NCI-H1436 (cell line): ENCODE measurements at regions not wholly inside any gene's neighbourhood (a gene's known extent, or its start where the extent isn't known, plus 50 kb on each side); places are given as distances from the start of the nearest gene placed in this dataset.
"Not testable (repeated sequence)": the region's sequence is repeated elsewhere in the genome, so short reads cannot be mapped to it uniquely, and the experiment has no call there.

Source experiments
- DNase-seq: peaks from one replicate; lab custom pipeline; 2025; lab: John Stamatoyannopoulos, UW

DNA sequence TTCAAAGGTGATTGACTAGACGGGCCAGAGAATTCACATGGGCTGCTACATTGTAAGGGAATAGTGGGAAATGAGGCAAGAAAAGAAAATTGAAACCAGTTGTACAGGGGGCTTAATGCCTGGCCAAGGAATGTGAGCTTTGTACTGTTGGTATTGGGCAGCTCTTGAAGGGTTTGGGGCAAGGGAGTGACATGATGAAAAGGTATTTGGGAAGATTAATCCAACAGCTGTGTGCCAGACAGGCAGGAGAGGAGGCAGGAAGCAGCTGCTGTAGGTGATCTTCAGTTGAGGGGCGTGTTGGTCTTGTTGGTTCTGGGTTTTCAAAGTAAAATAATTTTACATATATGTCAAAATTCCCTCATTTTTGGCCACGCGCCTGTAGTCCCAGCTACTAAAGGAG lies 384.5 kb upstream of the TENM3 start:
- DNase-seq, result no peak

DNA sequence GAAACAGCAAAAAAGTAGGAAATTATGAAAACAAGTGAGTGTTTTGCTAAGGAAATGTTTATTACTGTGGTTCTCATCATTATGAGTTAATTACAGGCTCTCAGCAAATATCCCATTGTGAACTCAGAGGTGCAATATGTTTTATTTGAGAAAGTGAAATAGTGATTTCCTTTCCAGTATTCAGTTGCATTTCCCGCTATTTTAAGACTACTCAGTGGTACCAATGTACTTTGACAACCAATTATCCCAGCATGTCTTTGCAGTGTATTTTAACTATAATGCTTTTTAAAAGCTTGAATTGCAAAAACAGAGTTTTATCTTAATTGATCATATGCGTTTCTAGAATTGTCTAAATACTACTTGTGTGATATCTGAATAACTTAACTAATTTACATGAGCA lies 383.8 kb upstream of the TENM3 start:
- DNase-seq, result no peak

DNA sequence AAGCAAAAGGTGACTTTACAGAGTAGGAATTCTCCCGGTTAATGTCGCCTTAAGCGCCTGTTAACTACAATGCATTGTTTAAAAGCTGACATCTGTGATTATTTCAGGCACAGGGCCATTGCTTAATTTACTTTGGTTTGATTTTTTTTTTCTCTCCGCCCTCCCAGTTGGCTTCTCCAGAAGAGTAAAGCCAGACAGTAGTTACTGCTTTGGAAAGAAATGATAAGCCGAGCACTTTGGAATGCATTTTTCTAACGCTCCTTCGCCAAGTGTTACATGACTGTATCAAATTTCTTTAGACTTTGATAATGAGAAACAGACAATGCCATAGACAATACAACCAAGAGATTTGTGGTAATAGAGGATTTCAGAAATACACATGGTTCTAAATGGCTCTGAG lies 383.0 kb upstream of the TENM3 start:
- DNase-seq, result no peak

DNA sequence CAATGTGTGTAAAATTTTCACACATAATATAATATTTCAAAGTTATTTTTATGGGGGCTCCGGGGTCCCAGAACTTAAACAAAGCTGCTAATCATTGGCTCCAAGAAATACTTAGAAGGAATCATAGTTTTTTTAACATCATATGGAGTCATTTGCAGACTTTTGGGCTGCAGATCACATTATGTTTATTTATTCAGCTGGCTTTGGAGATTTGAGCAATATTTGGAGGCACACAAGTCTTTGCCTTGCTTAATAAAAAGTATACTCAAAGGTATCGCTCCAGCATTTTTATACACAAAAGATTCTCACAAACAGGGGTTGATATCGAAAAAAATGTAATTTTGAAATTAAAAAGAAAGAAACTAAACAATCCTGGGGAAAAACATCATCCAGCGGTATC lies 382.5 kb upstream of the TENM3 start:
- no peak for DNase-seq

DNA sequence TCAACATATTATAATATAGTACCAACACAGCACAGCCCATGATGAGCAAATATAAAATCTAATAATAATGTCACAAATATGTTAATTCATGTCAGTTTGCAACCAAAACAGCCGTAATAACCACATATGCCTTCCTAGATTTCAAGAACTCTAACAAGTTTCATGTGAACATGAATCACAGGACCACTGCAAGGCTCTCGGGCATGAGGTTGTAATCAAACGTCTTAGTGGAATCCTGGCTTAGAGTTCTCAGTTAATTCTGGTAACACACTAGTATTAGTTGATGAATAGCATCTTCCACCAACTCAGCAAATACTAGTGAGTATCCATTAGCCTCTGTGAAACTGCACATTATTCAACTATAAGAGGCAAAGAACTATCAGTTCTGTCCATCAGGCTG lies 379.3 kb upstream of the TENM3 start:
- no peak for DNase-seq

DNA sequence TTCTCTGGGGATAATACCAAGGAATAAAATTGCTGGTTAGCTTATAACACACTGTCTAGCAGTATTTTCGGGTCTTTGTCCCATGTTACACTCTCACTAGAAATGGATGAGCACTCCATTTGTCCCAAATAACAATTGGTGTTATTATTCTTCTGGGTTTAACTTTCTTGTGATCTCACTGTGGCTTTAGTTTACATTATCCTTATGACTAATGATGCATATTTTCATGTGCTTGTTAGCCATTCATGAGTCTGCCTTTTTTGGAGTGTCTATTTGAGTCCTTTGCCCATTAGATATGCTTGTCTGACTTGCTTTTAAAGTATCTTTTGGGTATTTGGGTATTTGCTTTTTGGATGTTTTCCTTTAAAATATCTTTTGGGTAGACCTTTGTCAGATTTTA lies 372.9 kb upstream of the TENM3 start:
- DNase-seq, result no peak

DNA sequence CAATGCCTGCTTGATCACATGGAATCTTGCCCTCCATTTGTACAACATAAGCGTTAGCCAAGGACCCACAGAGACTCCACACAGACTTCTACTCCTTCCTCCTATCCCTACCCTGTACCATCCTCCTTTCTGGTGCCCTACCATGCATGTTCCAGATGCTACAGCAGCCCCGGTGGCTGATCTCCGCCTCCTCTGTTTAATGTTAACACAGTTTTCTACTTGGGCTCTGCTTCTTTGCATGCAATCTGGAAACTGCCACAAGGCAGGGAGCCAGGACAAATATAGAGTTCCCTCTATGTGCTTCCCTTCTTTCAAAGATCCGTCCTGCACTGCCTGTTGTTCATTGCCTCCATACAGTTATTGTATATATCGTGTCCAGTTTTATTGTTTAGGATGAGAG lies 368.6 kb upstream of the TENM3 start:
- DNase-seq, result no peak

DNA sequence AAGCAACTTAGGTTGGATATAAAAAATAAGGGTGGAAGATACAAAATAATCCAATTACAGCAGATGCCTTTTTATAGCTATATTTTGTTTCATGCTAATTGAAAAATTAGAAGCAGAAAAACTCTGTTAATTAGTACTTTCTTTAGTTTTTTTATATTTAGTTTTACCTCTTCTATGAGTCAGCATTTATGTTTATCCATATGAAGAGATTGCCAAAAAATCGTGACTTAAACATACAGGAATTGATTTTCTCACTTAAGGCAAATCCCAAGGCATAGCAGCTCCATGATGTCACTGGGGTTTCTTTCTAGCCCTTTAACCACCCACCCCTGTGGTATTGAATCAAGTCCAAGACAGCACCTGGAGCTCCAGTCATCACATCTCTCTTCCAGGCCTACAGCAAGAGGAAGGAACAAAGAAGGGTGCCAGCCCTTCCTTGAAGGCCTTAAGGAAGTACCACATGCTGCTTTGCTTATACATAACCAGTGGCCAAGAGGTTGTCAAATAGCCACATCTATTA lies 365.8 kb upstream of the TENM3 start:
- no peak for DNase-seq

DNA sequence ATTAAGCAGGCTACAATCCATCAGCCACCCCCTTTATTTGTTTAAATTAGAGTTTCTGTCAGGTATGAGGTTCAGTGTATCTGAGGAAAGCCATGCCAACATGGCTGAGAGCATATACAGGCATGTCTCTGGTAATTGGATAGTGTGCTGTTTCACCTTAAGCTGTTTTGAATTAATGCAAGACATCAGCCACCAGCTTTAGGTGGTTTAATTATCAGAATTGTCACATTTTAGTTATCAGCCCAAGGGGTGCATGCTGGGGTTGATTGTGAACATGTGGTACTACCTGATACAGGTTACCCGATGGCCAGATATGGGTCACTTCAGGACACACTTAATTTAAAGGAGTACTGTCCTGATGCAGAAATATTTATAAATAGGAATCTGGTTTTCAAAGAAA lies 353.2 kb upstream of the TENM3 start:
- DNase-seq, result no peak

DNA sequence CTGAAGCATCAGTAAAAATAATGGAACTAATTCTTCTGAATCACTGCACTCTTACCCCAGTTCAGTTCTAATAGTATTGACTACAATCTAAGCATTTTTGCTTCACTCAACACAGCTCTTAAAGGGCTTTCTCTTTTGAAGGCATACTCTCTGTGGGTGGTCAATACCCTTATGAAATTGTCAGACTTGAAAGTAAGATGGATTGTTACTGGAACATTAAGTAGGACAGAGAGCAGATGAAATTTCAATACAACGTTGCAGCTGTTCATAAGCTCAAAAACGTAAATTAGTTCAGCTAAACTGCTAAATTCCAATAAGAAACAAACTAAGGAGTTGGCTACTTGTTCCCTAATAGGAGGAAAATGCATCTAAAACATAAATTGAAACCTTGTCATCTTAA lies 352.3 kb upstream of the TENM3 start:
- DNase-seq, result no peak

DNA sequence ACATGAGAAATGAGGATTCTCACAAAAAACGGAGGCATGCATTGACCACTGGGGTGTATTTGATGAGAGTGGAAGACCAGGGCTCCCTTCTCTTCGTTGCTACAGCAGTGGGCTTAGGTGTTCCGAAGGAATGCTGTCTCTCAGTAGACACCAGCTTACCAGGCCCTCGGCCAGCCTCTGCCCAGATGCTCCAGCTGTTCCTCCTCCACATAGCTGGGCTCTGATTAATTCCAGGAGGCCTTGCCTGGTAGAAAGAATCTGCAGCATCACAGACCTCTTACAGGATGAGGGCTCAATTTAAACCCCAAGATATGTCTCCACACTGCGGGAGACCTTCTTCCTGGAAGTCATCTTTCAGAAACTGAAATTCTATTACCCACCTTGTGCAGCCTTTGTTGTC lies 346.6 kb upstream of the TENM3 start:
- no peak for DNase-seq

DNA sequence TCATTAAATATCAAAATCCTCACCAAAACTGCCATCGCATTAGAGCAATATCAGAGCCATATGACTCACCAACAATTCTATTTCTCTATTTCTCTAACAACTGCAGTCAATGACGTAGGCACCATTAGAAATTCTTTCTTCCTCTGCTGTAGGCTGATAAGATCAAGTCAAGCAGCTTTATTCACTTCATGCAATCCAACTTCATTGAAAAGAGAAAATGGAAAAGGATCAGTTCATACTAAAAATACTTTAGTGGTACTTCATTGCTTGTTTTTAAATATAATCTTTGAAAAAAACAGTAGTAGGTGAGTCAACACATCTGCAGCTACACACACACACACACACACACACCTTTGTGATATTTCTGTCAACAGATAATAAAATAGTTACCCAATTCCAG lies 345.3 kb upstream of the TENM3 start:
- DNase-seq, result no peak

DNA sequence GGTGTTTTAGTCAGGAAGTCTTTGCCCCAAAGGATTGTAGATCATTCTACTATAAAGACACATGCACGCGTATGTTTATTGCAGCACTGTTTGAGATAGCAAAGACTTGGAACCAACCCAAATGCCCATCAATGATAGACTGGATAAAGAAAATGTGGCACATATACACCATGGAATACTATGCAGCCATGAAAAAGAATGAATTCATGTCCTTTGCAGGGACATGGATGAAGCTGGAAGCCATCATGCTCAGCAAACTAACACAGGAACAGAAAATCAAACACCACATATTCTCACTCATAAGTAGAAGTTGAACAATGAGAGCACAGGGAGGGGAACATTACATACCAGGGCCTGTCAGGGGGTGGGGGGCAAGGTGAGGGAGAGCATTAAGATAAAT lies 340.8 kb upstream of the TENM3 start:
- DNase-seq, result not testable (repeated sequence)

DNA sequence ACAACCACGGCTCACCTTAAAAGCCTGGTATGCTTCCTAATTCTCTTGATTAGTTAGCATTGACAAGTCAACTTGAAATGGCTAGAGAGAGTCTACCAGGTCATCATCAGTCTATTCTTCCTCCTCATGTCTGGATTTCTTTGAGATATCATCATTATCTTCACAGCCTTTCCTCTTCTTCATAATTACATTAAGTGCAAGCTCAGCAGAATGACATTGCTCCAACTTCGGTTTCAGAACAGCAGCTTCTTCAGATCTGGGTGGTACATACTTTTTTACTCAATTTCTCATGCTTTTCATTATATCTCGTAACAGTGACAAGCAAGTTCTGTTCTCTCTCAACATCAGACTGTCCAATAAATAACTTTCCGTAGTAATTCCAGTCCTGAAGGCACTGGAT lies 337.5 kb upstream of the TENM3 start:
- DNase-seq, result no peak

DNA sequence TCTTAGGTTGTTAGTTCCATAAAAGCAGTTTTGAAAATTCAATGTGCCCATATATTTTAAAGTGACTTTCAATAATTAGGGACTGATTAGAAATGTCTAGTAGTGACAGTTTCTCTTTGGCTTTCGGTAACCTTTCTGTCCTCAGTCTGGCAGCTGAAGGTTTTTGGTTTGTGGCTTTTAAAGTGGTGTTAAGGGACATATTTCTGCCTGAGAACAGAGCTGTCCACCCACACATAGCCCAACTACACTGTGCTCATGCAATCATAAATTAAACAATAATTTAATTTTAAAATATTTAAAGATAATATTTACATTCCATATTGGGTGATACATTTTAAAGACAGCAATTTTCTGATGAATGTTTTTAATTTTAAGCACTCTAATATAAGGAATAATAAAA lies 335.0 kb upstream of the TENM3 start:
- no peak for DNase-seq

DNA sequence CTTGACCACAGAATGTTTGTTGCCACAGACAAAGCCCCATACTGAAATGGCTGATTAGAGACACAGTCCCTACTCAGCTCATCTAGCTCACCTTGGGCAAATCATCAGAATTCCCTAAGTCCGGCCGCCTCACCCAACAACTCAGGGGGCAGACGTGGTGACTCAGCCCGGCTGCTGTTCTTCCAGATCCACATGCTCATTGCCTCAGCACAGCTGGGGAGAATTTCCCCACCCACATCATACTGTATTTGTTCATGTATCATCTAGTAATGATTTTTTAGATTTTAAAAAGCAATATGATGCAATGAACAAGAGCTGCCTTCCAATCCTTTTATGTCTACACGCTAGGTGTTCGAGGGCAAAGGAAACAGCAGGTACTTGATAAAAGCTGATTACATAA lies 333.8 kb upstream of the TENM3 start:
- no peak for DNase-seq

DNA sequence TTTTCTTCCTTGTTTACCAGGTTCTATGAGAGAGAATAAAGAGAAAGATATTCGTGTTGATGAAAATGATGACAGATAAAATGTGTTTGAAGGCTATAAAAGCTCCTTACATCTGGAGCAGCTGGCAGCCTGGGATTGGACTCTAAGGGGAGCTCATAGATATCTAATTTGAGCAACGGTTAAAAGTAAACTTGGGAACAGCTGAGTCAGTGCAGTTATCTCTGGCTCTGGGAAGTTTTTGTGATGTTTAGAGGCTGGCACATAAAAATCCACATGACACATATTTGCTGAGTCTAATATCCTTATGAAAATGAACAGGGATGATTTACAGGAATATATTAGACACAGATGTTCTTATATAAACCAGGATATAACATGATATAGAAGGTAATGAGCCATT lies 331.8 kb upstream of the TENM3 start:
- no peak for DNase-seq

DNA sequence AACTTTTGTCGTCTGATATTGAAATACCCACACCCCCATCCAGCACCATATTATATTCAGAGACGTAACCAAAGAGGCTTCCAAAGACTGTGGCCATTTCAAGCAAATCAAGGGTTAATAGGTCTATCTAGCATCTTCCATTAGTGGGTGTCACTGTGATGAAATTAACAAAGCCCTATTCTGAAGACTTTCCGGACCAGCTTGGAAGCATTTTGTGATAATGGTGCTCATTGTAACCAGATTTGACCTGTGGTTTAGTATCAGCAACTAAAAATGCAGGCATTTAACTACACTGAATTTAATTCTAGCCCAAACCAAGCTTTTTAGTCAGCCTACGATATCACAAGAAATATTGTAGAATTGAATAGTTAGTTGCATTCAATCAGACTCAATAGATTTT lies 309.7 kb upstream of the TENM3 start:
- no peak for DNase-seq

DNA sequence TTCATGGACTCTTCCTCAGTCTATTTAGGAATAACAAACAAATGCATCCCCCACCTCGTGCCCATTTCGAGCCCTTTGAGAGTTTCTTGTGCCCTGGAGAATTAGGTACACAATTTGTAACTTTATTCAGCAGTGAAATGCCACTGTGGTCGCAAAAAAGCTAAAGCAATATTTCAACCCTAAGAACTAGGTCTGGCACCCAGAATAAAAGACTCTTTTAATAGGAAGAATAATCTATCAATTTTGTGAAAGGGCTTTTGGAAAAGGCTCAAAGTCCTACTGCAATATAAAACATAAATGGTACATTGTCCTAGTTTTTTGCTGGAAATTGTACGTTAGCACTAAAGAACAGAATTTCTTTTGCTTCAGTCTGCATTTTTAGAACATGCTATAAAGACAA lies 304.6 kb upstream of the TENM3 start:
- DNase-seq, result no peak

DNA sequence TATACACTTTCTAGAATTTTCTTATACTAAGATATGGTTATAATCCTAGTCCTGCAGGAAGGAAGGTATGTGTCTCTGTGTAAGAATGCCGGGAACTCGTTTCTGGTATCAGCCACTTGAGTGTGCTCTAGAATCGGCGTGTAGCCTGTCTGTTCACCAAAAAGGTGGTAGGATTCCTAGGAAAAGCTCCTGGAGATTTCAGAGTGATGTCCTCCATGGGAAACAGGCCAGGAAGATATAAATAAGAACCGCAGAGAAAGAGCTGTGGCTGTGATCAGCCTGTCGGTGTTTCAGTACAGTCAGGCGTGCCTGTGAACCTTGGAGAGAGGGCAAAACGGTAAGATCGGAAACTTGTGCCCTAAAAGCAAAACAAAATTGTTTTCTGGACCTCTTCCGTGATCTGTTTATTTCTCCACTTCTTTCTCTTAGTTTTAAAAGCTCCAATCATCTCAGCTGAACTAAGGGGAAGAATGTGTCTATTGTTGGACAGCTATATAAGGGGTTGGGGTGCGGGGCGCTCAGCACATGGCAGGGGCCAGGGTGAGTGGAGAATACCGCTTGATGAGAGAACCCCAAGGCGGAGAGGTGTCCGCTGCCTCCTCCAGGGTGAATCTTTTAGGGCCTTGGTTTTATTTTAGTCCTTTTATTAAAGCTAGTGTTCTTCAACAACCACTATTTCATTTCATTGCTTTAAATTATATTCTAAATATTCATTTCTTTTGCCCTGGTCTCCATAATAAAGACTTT lies 303.8 kb upstream of the TENM3 start:
- no peak for DNase-seq

DNA sequence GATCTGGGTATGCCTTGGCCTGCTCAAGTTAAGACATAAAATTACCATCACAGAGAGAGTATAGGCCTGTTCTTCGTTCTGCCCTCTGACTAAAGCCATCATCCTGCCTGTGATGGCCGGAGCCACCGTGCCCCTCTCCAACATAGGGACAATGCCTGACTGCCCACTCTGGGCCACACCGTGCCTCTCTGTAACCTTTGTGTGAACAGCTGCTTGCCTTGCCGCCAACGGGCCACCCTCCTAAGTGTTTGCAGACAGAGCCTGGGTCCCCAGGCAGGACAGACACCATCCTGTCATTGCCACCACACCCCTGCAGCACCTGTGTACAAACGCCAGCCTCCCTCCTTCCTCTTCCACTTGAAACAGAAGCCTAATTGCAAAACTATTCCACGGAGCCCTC lies 298.7 kb upstream of the TENM3 start:
- no peak for DNase-seq

DNA sequence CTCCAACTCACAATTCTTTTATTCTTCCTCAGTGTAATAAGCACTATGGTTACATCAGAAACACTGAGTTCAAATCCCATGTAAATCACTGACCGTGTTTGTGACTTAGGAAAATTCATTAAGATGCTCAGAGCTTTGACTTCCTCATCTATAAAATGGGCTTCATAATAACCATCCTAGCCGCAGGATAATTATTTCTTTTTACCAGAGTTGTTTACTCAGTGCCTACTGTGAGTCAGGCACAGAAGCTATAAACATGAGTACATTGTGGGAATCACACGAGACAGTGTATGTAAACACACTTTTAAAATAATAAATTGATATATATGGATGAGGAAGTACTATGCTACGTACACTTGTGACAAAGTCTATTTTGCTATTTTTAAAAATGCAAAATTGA lies 296.3 kb upstream of the TENM3 start:
- DNase-seq, result no peak

DNA sequence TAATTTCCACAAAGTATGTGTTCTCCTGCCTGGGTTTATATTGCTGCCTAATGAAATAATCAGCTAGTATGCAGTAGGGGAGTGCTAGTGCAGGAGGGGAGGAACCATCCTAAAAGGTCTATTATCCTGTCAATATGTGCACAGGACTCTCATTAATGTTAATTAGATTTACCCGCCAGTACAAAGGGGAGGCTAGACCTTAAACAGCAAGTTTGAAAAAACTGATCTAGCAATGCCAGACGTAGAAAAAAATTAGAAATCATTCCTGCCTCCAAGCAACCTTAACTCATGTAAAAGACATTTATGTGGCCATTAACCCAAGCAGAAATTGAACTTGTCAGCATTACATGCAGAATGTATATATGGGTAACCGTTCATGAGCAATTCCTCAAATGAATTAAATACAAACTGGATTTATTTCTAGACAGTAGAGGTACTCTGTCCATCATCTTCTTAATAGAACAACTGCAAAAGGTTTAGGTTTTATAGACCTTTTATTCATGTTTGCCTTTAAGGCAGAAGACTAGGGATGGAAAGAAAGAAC lies 294.3 kb upstream of the TENM3 start:
- no peak for DNase-seq

DNA sequence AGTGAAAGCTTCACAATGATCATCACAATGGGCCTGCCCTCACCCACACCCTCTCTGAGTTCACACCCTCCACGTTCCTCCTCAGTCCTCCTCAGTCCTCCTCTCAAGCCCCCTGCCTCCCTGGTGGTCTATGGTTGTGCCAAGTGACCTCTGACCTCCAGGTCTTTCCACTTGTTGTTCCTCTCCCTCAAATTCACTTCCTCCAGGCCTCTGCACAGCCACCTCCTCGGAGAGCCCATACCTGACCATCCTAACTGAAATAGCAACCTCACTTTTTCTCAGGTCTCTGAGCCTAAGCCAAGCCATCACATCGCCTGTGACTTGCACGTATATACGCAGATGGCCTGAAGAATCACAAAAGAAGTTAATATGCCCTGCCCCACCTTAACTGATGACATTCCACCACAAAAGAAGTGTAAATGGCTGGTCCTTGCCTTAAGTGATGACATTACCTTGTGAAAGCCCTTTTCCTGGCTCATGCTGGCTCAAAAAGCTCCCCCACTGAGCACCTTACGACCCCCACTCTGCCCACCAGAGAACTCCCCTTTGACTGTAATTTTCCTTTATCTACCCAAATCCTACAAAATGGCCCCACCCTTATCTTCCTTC lies 293.4 kb upstream of the TENM3 start:
- no peak for DNase-seq
